ENCODE measurements at regions not wholly inside any gene's neighbourhood (a gene's known extent, or its start where the extent isn't known, plus 50 kb on each side); places are given as distances from the start of the nearest gene placed in this dataset.

GRCh38 chr22:34808618-34809017 is 257.3 kb upstream of the ISX start:
- TF ChIP-seq CTCF (IDR thresholded peaks at IDR 0.05 in 8 of 11, conservative IDR thresholded peaks at IDR 0.05 in 3 of 11), result no peak
- no peak for TF ChIP-seq POLR2A (IDR thresholded peaks at IDR 0.05)

All from spleen (tissue), 7 donors.